Karpas-422 (cell line): ENCODE measurements at regions not wholly inside any gene's neighbourhood (a gene's known extent, or its start where the extent isn't known, plus 50 kb on each side); places are given as distances from the start of the nearest gene placed in this dataset.

ENCODE experiments used
- DNase-seq: peaks from one replicate; pipeline ENCODE4 v3.0.0-alpha.2; 2015
- H2AFZ ChIP-seq: fragments of 200-600 bp; sonication (generic); 2 replicates; pipeline ENCODE4 v1.6.1; 2014; ENCODE audit warnings: antibody characterized with exemption, low read length, mixed read lengths
- H3K27ac ChIP-seq: fragments of 200-600 bp; sonication (generic); 2 replicates; pipeline ENCODE4 v1.5.1; 2014; ENCODE audit warnings: mild to moderate bottlenecking, low read length, moderate library complexity
- H3K27me3 ChIP-seq: fragments of 200-600 bp; sonication (generic); 2 replicates; pipeline ENCODE4 v1.6.1; 2014; ENCODE audit warnings: low read length, mixed read lengths
- H3K36me3 ChIP-seq: fragments of 200-600 bp; sonication (generic); 2 replicates; pipeline ENCODE4 v1.6.1; 2014; ENCODE audit warnings: low read length, mixed read lengths; ENCODE audit not compliant: insufficient read depth
- H3K4me1 ChIP-seq: fragments of 200-600 bp; sonication (generic); 2 replicates; pipeline ENCODE4 v1.6.1; 2014; ENCODE audit warnings: mild to moderate bottlenecking, low read length, mixed read lengths
- H3K4me2 ChIP-seq: fragments of 200-600 bp; sonication (generic); 2 replicates; pipeline ENCODE4 v1.6.1; 2014; ENCODE audit warnings: low read length, low read depth, mild to moderate bottlenecking; ENCODE audit not compliant: poor library complexity, severe bottlenecking
- H3K4me3 ChIP-seq: fragments of 200-600 bp; sonication (generic); 2 replicates; pipeline ENCODE4 v1.5.1; 2014; ENCODE audit warnings: mild to moderate bottlenecking, antibody characterized with exemption, low read length, mixed read lengths
- H3K79me2 ChIP-seq: fragments of 200-600 bp; sonication (generic); 2 replicates; pipeline ENCODE4 v1.6.1; 2014; ENCODE audit warnings: mild to moderate bottlenecking, low read length, mixed read lengths
- H3K9ac ChIP-seq: fragments of 200-600 bp; sonication (generic); 2 replicates; pipeline ENCODE4 v1.6.0; 2014; ENCODE audit warnings: low read length
- H3K9me2 ChIP-seq: fragments of 200-600 bp; sonication (generic), shearing (Covaris generic); replicated peaks from 2 replicates; pipeline ENCODE4 v1.6.0; 2014; ENCODE audit warnings: mild to moderate bottlenecking, low read length, moderate library complexity; ENCODE audit not compliant: insufficient read depth
- H3K9me3 ChIP-seq: fragments of 300-700, 200-600 bp; sonication (generic); 2 replicates; pipeline ENCODE4 v1.6.1; 2014; ENCODE audit warnings: low read length, mixed read lengths
- H4K20me1 ChIP-seq: fragments of 200-600 bp; sonication (generic); 2 replicates; pipeline ENCODE4 v1.6.1; 2014; ENCODE audit warnings: mild to moderate bottlenecking, antibody characterized with exemption, low read length, low read depth; ENCODE audit not compliant: insufficient read depth

DNA sequence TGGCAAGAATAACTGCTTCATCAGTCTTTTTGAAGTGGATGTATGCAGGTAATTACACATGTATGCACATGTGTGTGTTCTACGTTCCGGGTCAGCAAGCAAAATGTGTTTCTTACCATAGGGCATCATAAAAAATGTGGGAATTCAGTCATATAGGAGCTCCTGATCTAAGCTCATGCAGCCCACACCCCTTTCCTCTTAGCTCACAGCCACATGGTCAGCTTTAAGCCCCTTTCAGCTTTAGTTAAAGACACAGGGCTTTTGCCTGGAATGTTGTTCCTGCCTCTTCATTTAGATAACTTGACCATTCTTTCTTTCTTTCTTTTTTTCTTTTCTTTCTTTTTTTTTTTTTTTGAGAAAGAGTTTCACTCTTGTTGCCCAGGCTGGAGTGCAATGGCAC is 258.1 kb downstream of the RPS24 start:
- Histone ChIP-seq H3K27ac (no peak overlapping the region), H3K9me2 (no peaks in the 10 kb centered on the region), H3K9ac (no peak overlapping the region), H3K4me2 (no peak overlapping the region), H4K20me1 (no peaks in the 10 kb centered on the region), H3K27me3 (no peaks in the 10 kb centered on the region), H3K9me3 (no peaks in the 10 kb centered on the region), H3K79me2 (no peaks in the 10 kb centered on the region), H3K4me3 (no peak overlapping the region), H2AFZ (no peak overlapping the region), H3K36me3 (no peaks in the 10 kb centered on the region), H3K4me1 (no peaks in the 10 kb centered on the region)
- DNase-seq = no peak

DNA sequence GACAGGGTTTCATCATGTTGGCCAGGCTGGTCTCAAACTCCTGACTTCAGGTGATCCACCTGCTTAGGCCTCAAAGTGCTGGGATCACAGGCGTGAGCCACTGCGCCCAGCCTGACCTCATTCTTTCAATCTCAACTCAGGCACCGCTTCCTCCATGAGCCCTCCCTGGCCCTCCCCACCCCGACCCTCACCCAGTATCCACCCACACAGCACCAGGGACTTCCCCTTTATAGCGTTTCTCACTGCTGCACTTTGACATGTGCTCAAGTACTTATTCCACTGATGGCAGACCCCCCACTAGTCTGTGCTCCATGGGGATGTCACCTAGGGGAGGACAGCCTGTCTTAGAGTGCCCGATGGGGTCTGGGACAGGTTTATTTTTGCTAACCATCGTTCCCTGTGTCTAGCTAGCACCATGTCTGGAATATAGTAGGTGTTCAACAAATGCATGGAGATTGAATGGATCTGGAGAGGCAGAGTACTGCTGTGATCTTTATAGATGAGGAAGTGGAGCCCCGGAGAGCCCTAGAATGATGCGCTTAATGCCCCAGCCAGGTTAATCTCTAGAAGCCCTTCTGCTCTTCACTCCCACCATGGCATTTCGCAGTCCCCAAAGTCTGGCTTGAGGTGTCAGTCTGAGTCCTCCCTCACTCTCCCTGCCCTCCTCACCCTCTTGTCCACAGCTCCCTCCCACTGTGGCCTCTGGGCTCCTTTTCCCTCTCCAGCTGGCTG is 258.8 kb downstream of the RPS24 start:
- DNase-seq = no peak
- Histone ChIP-seq H3K4me2 (no peak overlapping the region), H3K4me1 (no peaks in the 10 kb centered on the region), H3K27me3 (no peaks in the 10 kb centered on the region), H3K79me2 (no peaks in the 10 kb centered on the region), H3K4me3 (no peak overlapping the region), H3K27ac (no peak overlapping the region), H2AFZ (no peak overlapping the region), H3K9me3 (no peaks in the 10 kb centered on the region), H3K9me2 (no peaks in the 10 kb centered on the region), H3K36me3 (no peaks in the 10 kb centered on the region), H4K20me1 (no peaks in the 10 kb centered on the region), H3K9ac (no peak overlapping the region)

DNA sequence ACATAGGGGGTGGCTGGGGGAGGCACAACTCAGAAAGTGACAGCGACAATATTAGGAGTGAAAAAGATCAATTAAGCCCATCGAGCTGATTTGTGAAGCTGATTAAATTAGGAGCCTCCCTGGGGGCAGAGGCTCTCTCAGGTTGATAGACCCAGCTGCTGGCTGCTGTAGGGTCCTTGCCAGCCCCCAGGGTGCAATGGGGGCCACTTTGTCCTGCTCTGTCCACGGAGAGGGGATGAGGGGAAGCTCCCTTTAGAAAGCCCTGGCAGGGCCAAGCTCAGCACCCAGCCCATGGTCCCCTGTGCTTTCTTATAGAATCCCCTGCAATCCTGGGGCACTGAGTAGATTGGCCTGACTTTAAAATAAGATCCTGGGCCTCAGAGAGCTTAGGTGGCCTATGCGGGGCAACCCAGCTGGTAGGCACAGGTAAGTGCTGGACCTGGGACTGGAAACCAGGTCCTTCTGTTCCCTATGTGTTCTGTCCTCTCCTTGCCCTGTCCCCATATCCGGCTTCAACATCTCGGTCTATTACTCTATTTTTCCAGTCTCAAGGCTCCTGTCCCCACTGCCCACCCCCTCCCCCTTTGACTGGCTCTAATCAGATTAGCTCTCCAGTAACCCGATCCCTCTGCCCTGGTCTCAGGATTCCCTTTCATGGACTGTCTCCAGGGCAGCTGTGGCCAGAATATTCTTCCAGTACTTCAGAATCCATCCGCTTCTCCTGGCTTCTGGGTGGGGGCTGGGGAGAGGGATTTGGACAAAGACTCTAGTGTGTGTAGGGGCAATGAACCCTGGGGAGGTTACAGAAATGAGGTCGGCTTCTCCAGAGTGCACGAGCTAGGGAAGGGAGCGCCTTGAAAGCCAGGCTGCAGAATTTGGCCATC is 259.6 kb downstream of the RPS24 start:
- H3K27me3 ChIP-seq = no peaks in the 10 kb centered on the region
- H2AFZ ChIP-seq = no peak overlapping the region
- no peaks in the 10 kb centered on the region for H3K4me1 ChIP-seq

DNA sequence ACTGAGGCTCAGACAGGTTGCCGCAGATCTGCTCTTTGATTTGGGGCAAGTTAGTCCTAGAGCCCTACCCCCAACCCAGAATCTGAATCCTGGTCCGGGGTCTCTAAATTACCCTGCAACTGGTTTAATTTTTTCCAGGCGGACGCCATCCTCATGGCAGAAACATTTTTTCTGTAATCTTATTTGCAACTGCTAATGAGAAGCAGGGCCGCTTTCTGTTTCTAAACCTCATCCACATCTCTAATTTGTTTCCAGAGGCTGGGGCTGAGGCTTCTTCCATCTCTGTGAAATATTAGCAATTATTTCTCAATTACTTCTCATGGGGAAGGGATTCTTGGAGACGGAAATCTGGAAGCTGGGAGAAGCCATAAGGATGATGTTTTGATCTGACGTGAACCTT is 261.6 kb downstream of the RPS24 start:
- Histone ChIP-seq H3K4me1 (no peaks in the 10 kb centered on the region), H3K36me3 (no peaks in the 10 kb centered on the region), H3K4me2 (no peak overlapping the region), H3K4me3 (no peak overlapping the region), H3K27ac (no peak overlapping the region), H3K9me2 (no peaks in the 10 kb centered on the region), H3K9ac (no peak overlapping the region), H3K27me3 (no peaks in the 10 kb centered on the region), H3K9me3 (peaks cover 2% of the 10 kb centered on the region; the same call in 1 of the 2 replicates), H2AFZ (no peak overlapping the region), H3K79me2 (no peaks in the 10 kb centered on the region), H4K20me1 (no peaks in the 10 kb centered on the region)
- no peak for DNase-seq

More for the DNA sequence above, 259.6 kb downstream of the RPS24 start:
- H3K4me3 ChIP-seq = no peak overlapping the region
- H3K79me2 ChIP-seq = no peaks in the 10 kb centered on the region
- H4K20me1 ChIP-seq = no peaks in the 10 kb centered on the region
- H3K27ac ChIP-seq = no peak overlapping the region
- H3K4me2 ChIP-seq = no peak overlapping the region
- no peaks in the 10 kb centered on the region for H3K36me3 ChIP-seq
- no peak overlapping the region for H3K9ac ChIP-seq
- H3K9me2 ChIP-seq = no peaks in the 10 kb centered on the region
- no peak for DNase-seq
- H3K9me3 ChIP-seq = no peaks in the 10 kb centered on the region

DNA sequence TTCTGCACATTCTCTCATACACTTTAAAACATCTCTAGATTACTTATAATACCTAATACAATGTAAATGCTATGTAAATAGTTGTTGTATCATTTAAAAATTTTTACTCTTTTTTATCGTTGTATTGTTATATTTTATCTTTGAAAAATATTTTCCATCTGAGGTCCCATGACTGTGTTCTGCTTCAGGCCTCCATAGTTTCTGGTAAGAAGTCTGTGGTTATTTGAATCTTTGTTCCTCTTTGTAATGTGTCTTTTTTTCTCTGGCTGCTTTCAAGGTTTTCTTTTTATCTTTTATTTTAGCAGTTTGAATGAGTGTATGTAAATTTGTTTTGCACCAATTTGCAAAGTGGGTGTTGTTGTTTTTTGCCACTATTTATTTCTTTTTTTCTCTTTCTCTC is 263.1 kb downstream of the RPS24 start:
- Histone ChIP-seq H3K27me3 (peaks cover 4% of the 10 kb centered on the region; the same call in 1 of the 2 replicates), H2AFZ (no peak overlapping the region), H4K20me1 (no peaks in the 10 kb centered on the region), H3K4me1 (no peaks in the 10 kb centered on the region), H3K9me3 (peaks cover 9% of the 10 kb centered on the region), H3K27ac (no peak overlapping the region), H3K4me2 (no peak overlapping the region), H3K36me3 (no peaks in the 10 kb centered on the region), H3K9me2 (no peaks in the 10 kb centered on the region), H3K4me3 (no peak overlapping the region), H3K79me2 (no peaks in the 10 kb centered on the region), H3K9ac (no peak overlapping the region)
- no peak for DNase-seq

DNA sequence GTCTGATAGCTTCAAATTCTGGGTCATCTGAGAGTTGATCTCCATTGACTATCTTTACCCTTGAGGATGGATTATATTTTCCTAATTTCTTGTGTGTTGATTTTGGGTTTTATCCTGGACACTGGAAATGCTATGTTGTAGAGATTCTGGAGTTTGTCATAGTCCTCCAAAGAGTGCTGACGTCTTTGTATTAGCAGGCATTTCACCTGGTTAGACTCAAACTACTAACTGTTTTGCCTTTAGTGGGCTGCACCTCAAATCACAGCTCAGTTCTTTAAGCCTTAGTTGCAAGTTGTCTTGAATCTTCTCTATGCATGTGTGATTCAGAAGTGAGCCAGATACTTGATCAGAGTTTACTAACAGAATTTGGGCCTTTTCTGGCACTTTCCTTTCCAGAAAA is 264.3 kb downstream of the RPS24 start:
- no peaks in the 10 kb centered on the region for H3K79me2 ChIP-seq
- H3K4me3 ChIP-seq = no peak overlapping the region
- H4K20me1 ChIP-seq = no peaks in the 10 kb centered on the region
- no peak overlapping the region for H3K9ac ChIP-seq
- no peak for DNase-seq
- no peaks in the 10 kb centered on the region for H3K36me3 ChIP-seq
- H3K9me3 ChIP-seq = peaks cover 9% of the 10 kb centered on the region
- H3K4me1 ChIP-seq = peaks cover 11% of the 10 kb centered on the region
- H3K27me3 ChIP-seq = peaks cover 4% of the 10 kb centered on the region; the same call in 1 of the 2 replicates
- H2AFZ ChIP-seq = no peak overlapping the region
- H3K4me2 ChIP-seq = no peak overlapping the region
- H3K27ac ChIP-seq = no peak overlapping the region
- H3K9me2 ChIP-seq = no peaks in the 10 kb centered on the region

DNA sequence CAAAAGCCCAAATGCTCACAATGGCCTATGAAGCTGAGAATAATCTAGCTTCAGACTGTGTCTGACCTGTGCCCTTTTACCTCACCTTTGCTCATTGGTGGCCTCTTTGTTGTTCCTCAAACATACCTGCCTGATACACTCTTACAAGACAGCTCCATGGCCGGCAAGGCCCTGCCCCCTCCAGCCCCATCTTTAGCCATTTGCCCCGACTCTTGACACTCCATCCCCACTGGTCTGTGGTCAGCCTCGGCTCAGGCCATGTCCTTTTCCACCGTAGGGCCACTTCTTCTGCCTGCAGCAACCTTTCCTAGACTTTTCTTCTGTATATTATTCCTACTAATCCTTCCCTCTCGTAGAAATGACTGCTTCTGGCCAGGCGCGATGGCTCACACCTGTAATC is 265.2 kb downstream of the RPS24 start:
- Histone ChIP-seq H3K27me3 (peaks cover 4% of the 10 kb centered on the region; the same call in 1 of the 2 replicates), H3K4me2 (no peak overlapping the region)

DNA sequence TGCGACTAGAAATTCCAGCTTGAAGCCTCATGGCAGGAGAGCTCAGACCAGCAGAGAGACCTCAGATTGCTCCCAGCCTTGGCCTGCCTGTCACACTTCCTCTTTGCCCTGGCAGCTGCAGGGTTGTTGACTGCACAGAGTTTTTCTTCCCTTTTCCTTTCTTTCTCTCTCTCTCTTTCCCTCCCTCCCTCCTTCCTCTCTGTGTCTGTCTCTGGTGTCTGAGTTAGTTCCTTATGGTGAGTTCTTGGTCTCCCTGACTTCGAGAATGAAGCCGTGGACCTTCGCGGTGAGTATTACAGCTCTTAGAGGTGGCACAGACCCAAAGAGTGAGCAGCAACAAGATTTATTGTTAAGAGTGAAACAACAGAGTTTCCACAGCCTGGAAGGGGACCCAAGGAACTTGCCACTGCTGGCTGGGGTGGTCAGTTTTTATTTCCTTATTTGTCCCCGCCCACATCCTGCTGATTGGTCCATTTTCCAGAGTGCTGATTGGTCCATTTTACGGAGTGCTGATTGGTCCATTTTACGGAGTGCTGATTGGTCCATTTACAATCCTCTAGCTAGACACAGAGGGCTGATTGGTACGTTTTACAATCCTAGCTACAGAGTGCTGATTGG is 266.3 kb downstream of the RPS24 start:
- Histone ChIP-seq H4K20me1 (no peaks in the 10 kb centered on the region), H3K4me2 (no peak overlapping the region), H3K9me2 (no peaks in the 10 kb centered on the region), H3K4me1 (peaks cover 15% of the 10 kb centered on the region), H2AFZ (no peak overlapping the region), H3K27ac (no peak overlapping the region), H3K9me3 (peaks cover 9% of the 10 kb centered on the region), H3K27me3 (peaks cover 4% of the 10 kb centered on the region; the same call in 1 of the 2 replicates), H3K36me3 (no peaks in the 10 kb centered on the region), H3K79me2 (no peaks in the 10 kb centered on the region), H3K4me3 (no peak overlapping the region), H3K9ac (no peak overlapping the region)
- DNase-seq = no peak

More for the DNA sequence above, 265.2 kb downstream of the RPS24 start:
- peaks cover 9% of the 10 kb centered on the region for H3K9me3 ChIP-seq
- H3K79me2 ChIP-seq = no peaks in the 10 kb centered on the region
- no peaks in the 10 kb centered on the region for H4K20me1 ChIP-seq
- H3K36me3 ChIP-seq = no peaks in the 10 kb centered on the region
- no peak overlapping the region for H3K27ac ChIP-seq
- no peaks in the 10 kb centered on the region for H3K9me2 ChIP-seq
- H3K9ac ChIP-seq = no peak overlapping the region
- no peak for DNase-seq
- H3K4me1 ChIP-seq = peaks cover 15% of the 10 kb centered on the region
- H3K4me3 ChIP-seq = no peak overlapping the region
- no peak overlapping the region for H2AFZ ChIP-seq
